A673 (cell line): ENCODE measurements at regions not wholly inside any gene's neighbourhood (a gene's known extent, or its start where the extent isn't known, plus 50 kb on each side); places are given as distances from the start of the nearest gene placed in this dataset.

Experiments
- CTCF ChIP-seq: fragments of 300-800, 200-600 bp; sonication (generic); conservative IDR thresholded peaks from 2 replicates; pipeline ENCODE4 v1.5.1; 2017; ENCODE audit warnings: low read depth, mild to moderate bottlenecking, antibody characterized with exemption, low read length, moderate library complexity, mixed read lengths
- EZH2 ChIP-seq: fragments of 200-600 bp; sonication (generic); IDR thresholded peaks from 2 replicates; pipeline ENCODE4 v1.6.1; 2017; ENCODE audit warnings: borderline replicate concordance, low read depth, mild to moderate bottlenecking, mixed read lengths, antibody characterized with exemption, low read length; ENCODE audit not compliant: poor library complexity, severe bottlenecking

GRCh38 chr5:35320029-35320428, 89.7 kb upstream of the PRLR start:
- TF ChIP-seq EZH2, result no peak
- no peak for TF ChIP-seq CTCF
